ENCODE measurements at regions not wholly inside any gene's neighbourhood (a gene's known extent, or its start where the extent isn't known, plus 50 kb on each side); places are given as distances from the start of the nearest gene placed in this dataset.

GRCh38 chr7:52764492-52765169 is 270.8 kb upstream of the POM121L12 start:
- Histone ChIP-seq H3K36me3 (ENCODE audit: insufficient read depth, low read length) (no peaks in the 10 kb centered on the region), H3K27ac (ENCODE audit: low read depth, low read length) (no peak overlapping the region), H3K27me3 (ENCODE audit: insufficient read depth, low read length, poor library complexity, severe bottlenecking) (no peaks in the 10 kb centered on the region), H3K4me1 (ENCODE audit: insufficient read depth, low read length) (no peaks in the 10 kb centered on the region), H3K9me3 (ENCODE audit: low read length) (no peaks in the 10 kb centered on the region), H3K4me3 (ENCODE audit: low read length) (no peak overlapping the region)
- peaks cover 0 to 3% (median 0%) of the 10 kb centered on the region in 3 donors for H3K36me3 Mint-ChIP-seq
- no peaks in the 10 kb centered on the region for H3K4me1 Mint-ChIP-seq
- no peak overlapping the region for H3K27ac Mint-ChIP-seq
- H3K27me3 Mint-ChIP-seq = no peaks in the 10 kb centered on the region
- ChIA-PET CTCF (no interaction called here), POLR2A (no interaction called here)
- peaks cover 5 to 37% (median 8%) of the 10 kb centered on the region in 5 donors for H3K9me3 Mint-ChIP-seq
- no peak for DNase-seq
- H3K4me3 Mint-ChIP-seq = no peak overlapping the region

DNA sequence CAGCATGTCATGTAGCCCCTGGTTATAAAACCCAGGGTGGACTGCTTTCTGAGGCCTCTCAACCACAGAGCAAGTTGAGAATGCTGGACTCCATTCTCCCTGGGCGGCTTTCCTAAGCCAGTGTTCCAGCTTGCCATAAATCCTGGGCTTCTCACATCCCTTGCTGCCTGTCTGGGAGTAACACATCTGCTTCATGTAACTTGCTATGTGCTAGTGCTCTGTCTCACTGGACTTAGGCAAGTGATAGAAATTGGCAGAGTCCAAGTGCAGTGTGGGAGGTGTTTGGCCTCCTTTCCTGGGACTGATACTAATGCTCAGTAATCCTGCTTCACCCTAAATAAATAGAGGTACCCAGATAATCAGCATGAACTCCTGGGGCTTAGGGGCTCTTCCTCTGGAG is 277.1 kb upstream of the POM121L12 start:
- Mint-ChIP-seq H3K27ac (no peak overlapping the region), H3K27me3 (no peaks in the 10 kb centered on the region), H3K4me3 (no peak overlapping the region), H3K36me3 (peaks cover 0 to 4% (median 0%) of the 10 kb centered on the region in 3 donors), H3K9me3 (peaks cover 11 to 25% (median 16%) of the 10 kb centered on the region in 5 donors), H3K4me1 (no peaks in the 10 kb centered on the region)
- ChIA-PET CTCF (interaction anchor here (0.6 kb wide), 1 partner anchor 48 kb away, joined by 3 read pairs; no protein-coding TSS in a partner anchor), POLR2A (no interaction called here)
- H3K27me3 ChIP-seq (ENCODE audit: insufficient read depth, low read length, poor library complexity, severe bottlenecking) = no peaks in the 10 kb centered on the region
- no peaks in the 10 kb centered on the region for H3K36me3 ChIP-seq (ENCODE audit: insufficient read depth, low read length)
- no peaks in the 10 kb centered on the region for H3K4me1 ChIP-seq (ENCODE audit: insufficient read depth, low read length)
- H3K27ac ChIP-seq (ENCODE audit: low read depth, low read length) = no peak overlapping the region
- DNase-seq = no peak
- no peaks in the 10 kb centered on the region for H3K9me3 ChIP-seq (ENCODE audit: low read length)
- H3K4me3 ChIP-seq (ENCODE audit: low read length) = no peak overlapping the region

GRCh38 chr7:52753855-52754254 is 281.6 kb upstream of the POM121L12 start:
- Histone ChIP-seq H3K27me3 (ENCODE audit: insufficient read depth, low read length, poor library complexity, severe bottlenecking) (no peaks in the 10 kb centered on the region), H3K4me1 (ENCODE audit: insufficient read depth, low read length) (no peaks in the 10 kb centered on the region), H3K36me3 (ENCODE audit: insufficient read depth, low read length) (no peaks in the 10 kb centered on the region), H3K4me3 (ENCODE audit: low read length) (no peak overlapping the region), H3K9me3 (ENCODE audit: low read length) (no peaks in the 10 kb centered on the region), H3K27ac (ENCODE audit: low read depth, low read length) (no peak overlapping the region)
- H3K27me3 Mint-ChIP-seq = no peaks in the 10 kb centered on the region
- H3K4me3 Mint-ChIP-seq = no peak overlapping the region
- H3K9me3 Mint-ChIP-seq = peaks cover 3 to 27% (median 16%) of the 10 kb centered on the region in 5 donors
- CTCF ChIA-PET = no interaction called here
- H3K27ac Mint-ChIP-seq = no peak overlapping the region
- no peak for DNase-seq
- H3K4me1 Mint-ChIP-seq = no peaks in the 10 kb centered on the region
- POLR2A ChIA-PET = no interaction called here
- H3K36me3 Mint-ChIP-seq = no peaks in the 10 kb centered on the region

GRCh38 chr7:52752891-52753290 is 282.5 kb upstream of the POM121L12 start:
- Mint-ChIP-seq H3K9me3 (peaks cover 3 to 29% (median 13%) of the 10 kb centered on the region in 5 donors), H3K36me3 (no peaks in the 10 kb centered on the region), H3K4me1 (no peaks in the 10 kb centered on the region), H3K27me3 (no peaks in the 10 kb centered on the region), H3K4me3 (no peak overlapping the region), H3K27ac (no peak overlapping the region)
- no peaks in the 10 kb centered on the region for H3K27me3 ChIP-seq (ENCODE audit: insufficient read depth, low read length, poor library complexity, severe bottlenecking)
- H3K4me1 ChIP-seq (ENCODE audit: insufficient read depth, low read length) = no peaks in the 10 kb centered on the region
- no peak overlapping the region for H3K27ac ChIP-seq (ENCODE audit: low read depth, low read length)
- no peaks in the 10 kb centered on the region for H3K9me3 ChIP-seq (ENCODE audit: low read length)
- H3K36me3 ChIP-seq (ENCODE audit: insufficient read depth, low read length) = no peaks in the 10 kb centered on the region
- DNase-seq = no peak
- no peak overlapping the region for H3K4me3 ChIP-seq (ENCODE audit: low read length)
- ChIA-PET POLR2A (no interaction called here), CTCF (no interaction called here)

- Mint-ChIP-seq H3K36me3 (no peaks in the 10 kb centered on the region), H3K27ac (no peak overlapping the region), H3K4me3 (no peak overlapping the region), H3K4me1 (no peaks in the 10 kb centered on the region), H3K9me3 (peaks cover 0 to 24% (median 10%) of the 10 kb centered on the region in 5 donors), H3K27me3 (no peaks in the 10 kb centered on the region)
- POLR2A ChIA-PET = no interaction called here
- no peaks in the 10 kb centered on the region for H3K9me3 ChIP-seq (ENCODE audit: low read length)
- CTCF ChIA-PET = no interaction called here
- no peak overlapping the region for H3K27ac ChIP-seq (ENCODE audit: low read depth, low read length)
- no peaks in the 10 kb centered on the region for H3K36me3 ChIP-seq (ENCODE audit: insufficient read depth, low read length)
- H3K27me3 ChIP-seq (ENCODE audit: insufficient read depth, low read length, poor library complexity, severe bottlenecking) = no peaks in the 10 kb centered on the region
- H3K4me1 ChIP-seq (ENCODE audit: insufficient read depth, low read length) = no peaks in the 10 kb centered on the region
- no peak for DNase-seq
- no peak overlapping the region for H3K4me3 ChIP-seq (ENCODE audit: low read length)
Observed at GRCh38 chr7:52749880-52750279, 285.6 kb upstream of the POM121L12 start.

DNA sequence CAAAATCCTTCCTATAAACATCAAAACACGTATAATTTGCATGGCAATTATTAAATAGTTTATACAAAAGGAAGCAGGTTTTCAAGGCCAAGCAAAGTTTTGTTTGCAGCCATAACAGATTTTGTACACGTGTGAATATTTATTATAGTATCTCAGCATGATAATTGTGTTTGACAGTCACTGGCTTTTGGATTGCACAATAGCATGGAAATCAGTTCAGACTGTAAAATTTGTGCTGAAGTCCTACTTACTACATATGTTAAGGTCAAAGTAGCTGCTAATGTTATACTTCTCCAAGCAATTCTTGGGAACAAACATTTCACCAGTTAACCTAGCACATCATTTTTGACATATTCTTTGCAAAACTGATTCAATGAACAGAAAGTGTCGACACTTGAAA is 287.6 kb upstream of the POM121L12 start:
- no peaks in the 10 kb centered on the region for H3K9me3 ChIP-seq (ENCODE audit: low read length)
- Mint-ChIP-seq H3K4me1 (no peaks in the 10 kb centered on the region), H3K27me3 (no peaks in the 10 kb centered on the region), H3K36me3 (no peaks in the 10 kb centered on the region), H3K27ac (no peak overlapping the region), H3K4me3 (no peak overlapping the region), H3K9me3 (peaks cover 4 to 29% (median 11%) of the 10 kb centered on the region in 5 donors)
- no peak overlapping the region for H3K27ac ChIP-seq (ENCODE audit: low read depth, low read length)
- H3K4me3 ChIP-seq (ENCODE audit: low read length) = no peak overlapping the region
- no peaks in the 10 kb centered on the region for H3K36me3 ChIP-seq (ENCODE audit: insufficient read depth, low read length)
- H3K27me3 ChIP-seq (ENCODE audit: insufficient read depth, low read length, poor library complexity, severe bottlenecking) = no peaks in the 10 kb centered on the region
- H3K4me1 ChIP-seq (ENCODE audit: insufficient read depth, low read length) = no peaks in the 10 kb centered on the region
- DNase-seq = no peak
- CTCF ChIA-PET = no interaction called here
- POLR2A ChIA-PET = no interaction called here

DNA sequence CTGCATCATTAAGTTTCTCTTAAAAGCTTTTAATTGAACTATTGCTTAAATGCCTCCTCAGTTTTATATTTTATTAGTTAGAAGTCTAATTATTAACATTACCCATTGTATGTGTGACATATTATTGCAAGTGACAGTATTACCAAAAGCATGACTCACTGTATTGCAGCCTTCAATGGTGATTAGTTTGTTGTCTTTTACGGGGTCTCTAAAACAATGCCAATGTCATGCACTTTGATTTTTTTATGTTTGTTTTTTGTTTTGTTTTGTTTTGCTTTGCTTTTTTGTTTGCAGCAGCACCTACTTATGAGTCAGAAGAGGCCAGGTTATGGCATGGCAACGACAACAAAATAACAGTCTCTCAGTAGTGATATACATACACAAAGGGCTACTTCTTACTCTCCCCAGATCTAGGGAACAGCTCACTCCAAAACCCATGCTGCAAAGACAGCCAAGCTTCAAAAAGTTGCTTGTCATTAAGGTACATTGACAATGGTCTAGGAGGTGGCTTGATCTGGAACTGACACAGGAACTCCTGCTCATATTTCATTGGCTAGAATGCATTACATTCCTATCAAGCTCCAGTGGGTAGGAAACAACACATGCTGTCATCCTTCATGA is 293.7 kb upstream of the POM121L12 start:
- DNase-seq = no peak
- Histone ChIP-seq H3K9me3 (ENCODE audit: low read length) (no peaks in the 10 kb centered on the region), H3K4me1 (ENCODE audit: insufficient read depth, low read length) (no peaks in the 10 kb centered on the region), H3K27me3 (ENCODE audit: insufficient read depth, low read length, poor library complexity, severe bottlenecking) (no peaks in the 10 kb centered on the region), H3K27ac (ENCODE audit: low read depth, low read length) (no peak overlapping the region), H3K4me3 (ENCODE audit: low read length) (no peak overlapping the region), H3K36me3 (ENCODE audit: insufficient read depth, low read length) (no peaks in the 10 kb centered on the region)
- H3K27me3 Mint-ChIP-seq = no peaks in the 10 kb centered on the region
- no peaks in the 10 kb centered on the region for H3K4me1 Mint-ChIP-seq
- H3K4me3 Mint-ChIP-seq = no peak overlapping the region
- H3K9me3 Mint-ChIP-seq = peaks cover 9 to 36% (median 16%) of the 10 kb centered on the region in 5 donors
- POLR2A ChIA-PET = no interaction called here
- H3K27ac Mint-ChIP-seq = no peak overlapping the region
- CTCF ChIA-PET = no interaction called here
- H3K36me3 Mint-ChIP-seq = no peaks in the 10 kb centered on the region

DNA sequence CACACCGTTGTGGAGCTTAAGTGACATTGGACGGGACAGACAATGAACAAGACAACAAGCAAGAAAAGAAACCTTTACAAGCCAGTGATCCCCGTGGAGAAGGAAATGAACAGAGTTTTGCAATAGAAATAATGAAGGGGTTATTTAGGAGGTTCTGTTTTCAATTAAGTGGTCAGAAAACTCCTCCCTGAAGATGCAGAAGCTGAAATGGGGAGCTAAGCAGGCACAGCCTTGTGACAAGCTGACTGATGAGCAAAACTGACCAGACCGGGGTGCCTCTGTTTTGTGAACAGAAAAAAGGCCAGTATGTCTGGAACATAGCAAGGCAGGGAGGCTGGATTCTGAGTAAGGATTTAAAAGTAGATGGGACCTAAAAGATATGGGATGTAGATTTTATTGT is 299.8 kb upstream of the POM121L12 start:
- no peak overlapping the region for H3K4me3 Mint-ChIP-seq
- POLR2A ChIA-PET = no interaction called here
- H3K9me3 ChIP-seq (ENCODE audit: low read length) = no peaks in the 10 kb centered on the region
- no peaks in the 10 kb centered on the region for H3K36me3 Mint-ChIP-seq
- H3K27ac Mint-ChIP-seq = peak overlapping the region in 1 of 8 donors; percentile 22
- no peaks in the 10 kb centered on the region for H3K27me3 ChIP-seq (ENCODE audit: insufficient read depth, low read length, poor library complexity, severe bottlenecking)
- H3K9me3 Mint-ChIP-seq = peaks cover 8 to 38% (median 17%) of the 10 kb centered on the region in 5 donors
- no peak overlapping the region for H3K4me3 ChIP-seq (ENCODE audit: low read length)
- CTCF ChIA-PET = no interaction called here
- H3K4me1 Mint-ChIP-seq = no peaks in the 10 kb centered on the region
- H3K27me3 Mint-ChIP-seq = no peaks in the 10 kb centered on the region
- H3K4me1 ChIP-seq (ENCODE audit: insufficient read depth, low read length) = no peaks in the 10 kb centered on the region
- DNase-seq = no peak
- no peak overlapping the region for H3K27ac ChIP-seq (ENCODE audit: low read depth, low read length)
- H3K36me3 ChIP-seq (ENCODE audit: insufficient read depth, low read length) = no peaks in the 10 kb centered on the region

Measured in CD8-positive, alpha-beta memory T cell (primary cell).